Suprapubic skin (tissue), 4 donors: ENCODE measurements at regions not wholly inside any gene's neighbourhood (a gene's known extent, or its start where the extent isn't known, plus 50 kb on each side); places are given as distances from the start of the nearest gene placed in this dataset.
A peak's percentile ranks its signal among the peaks of the same experiment; 100 is the strongest.

ENCODE experiments used
- DNase-seq, 2 donors: peaks; one replicate each; pipeline ENCODE4 v3.0.0-alpha.2; 2019; ENCODE audit warnings: low spot score in 2 of 2
- H3K27ac ChIP-seq: fragments of 200-600 bp; sonication (generic); one replicate; pipeline ENCODE4 v1.5.1; 2019
- H3K27me3 ChIP-seq: fragments of 200-600 bp; sonication (generic); one replicate; pipeline ENCODE4 v1.5.1; 2019
- H3K36me3 ChIP-seq: fragments of 200-600 bp; sonication (generic); one replicate; pipeline ENCODE4 v1.5.1; 2019
- H3K4me1 ChIP-seq: fragments of 200-600 bp; sonication (generic); one replicate; pipeline ENCODE4 v1.5.1; 2019
- H3K4me3 ChIP-seq: fragments of 200-600 bp; sonication (generic); one replicate; pipeline ENCODE4 v1.5.1; 2019; ENCODE audit warnings: mild to moderate bottlenecking
- H3K9me3 ChIP-seq: fragments of 200-600 bp; sonication (generic); one replicate; pipeline ENCODE4 v1.5.1; 2019
- CTCF ChIP-seq, 2 donors: fragments of 200-600 bp in 1 of 2; fragments of 450-650 bp in 1 of 2; sonication (generic) in 1 of 2; IDR thresholded peaks; one replicate each; pipeline ENCODE4 v1.5.1; 2016 to 2019; ENCODE audit warnings: antibody characterized with exemption in 2 of 2, mild to moderate bottlenecking in 1 of 2, moderate library complexity in 1 of 2
- EP300 ChIP-seq: sonication (generic); formaldehyde crosslinking; IDR thresholded peaks from one replicate; pipeline ENCODE4 v1.6.1; 2017; ENCODE audit warnings: antibody characterized with exemption
- POLR2A ChIP-seq, 2 donors: fragments of 450-650 bp; IDR thresholded peaks; one replicate each; pipeline ENCODE4 v1.6.1; 2017; ENCODE audit warnings: antibody characterized with exemption in 2 of 2, mild to moderate bottlenecking in 2 of 2, moderate library complexity in 2 of 2
- POLR2AphosphoS5 ChIP-seq, 3 donors: sonication (generic); formaldehyde crosslinking; IDR thresholded peaks; one replicate each; pipeline ENCODE4 v1.6.1; 2017; ENCODE audit warnings: antibody characterized with exemption in 3 of 3
- WGBS: methylation state at CpG from one replicate; pipeline ENCODE4 v1.1.5; 2018; 5-methylcytosine and 5-hydroxymethylcytosine counted together

DNA sequence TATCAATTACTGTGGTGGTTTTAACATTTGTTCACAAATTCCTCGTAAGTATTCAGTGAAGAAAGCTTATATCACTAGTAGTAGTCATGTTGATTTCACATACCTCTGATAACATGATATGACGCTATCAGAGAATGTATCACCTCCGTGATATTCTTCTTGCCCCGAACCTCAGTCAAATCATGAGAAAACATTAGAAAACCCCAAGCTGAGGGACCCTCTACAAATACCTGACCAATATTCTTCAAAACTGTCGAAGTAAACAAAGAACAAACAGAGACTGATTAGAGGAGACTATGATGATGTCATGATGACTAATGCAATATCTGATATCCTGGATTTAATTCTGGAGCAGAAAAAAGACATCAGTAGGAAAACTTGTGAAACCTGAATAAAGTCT, 85.6 kb upstream of the SPOPL start:
- no peak overlapping the region for H3K4me3 ChIP-seq
- H3K4me1 ChIP-seq, result peaks cover 3% of the 10 kb centered on the region
- no peak overlapping the region for H3K27ac ChIP-seq
- H3K36me3 ChIP-seq, result no peaks in the 10 kb centered on the region
- TF ChIP-seq POLR2AphosphoS5 (IDR thresholded peaks at IDR 0.05), result no peak
- TF ChIP-seq POLR2A (IDR thresholded peaks at IDR 0.05), result no peak
- no peak for TF ChIP-seq EP300
- no peak for TF ChIP-seq CTCF (IDR thresholded peaks at IDR 0.05)
- no peaks in the 10 kb centered on the region for H3K27me3 ChIP-seq
- DNase-seq, result no peak
- no peaks in the 10 kb centered on the region for H3K9me3 ChIP-seq
- WGBS, result 47% methylated on average over 5 of the region's 5 CpGs

- no peaks in the 10 kb centered on the region for H3K36me3 ChIP-seq
- no peaks in the 10 kb centered on the region for H3K9me3 ChIP-seq
- H3K4me1 ChIP-seq, result peaks cover 19% of the 10 kb centered on the region
- no peak for DNase-seq
- H3K27ac ChIP-seq, result no peak overlapping the region
- TF ChIP-seq POLR2A (IDR thresholded peaks at IDR 0.05) (no peak), EP300 (no peak), CTCF (IDR thresholded peaks at IDR 0.05) (no peak), POLR2AphosphoS5 (IDR thresholded peaks at IDR 0.05) (no peak)
- no peaks in the 10 kb centered on the region for H3K27me3 ChIP-seq
- WGBS, result 93% methylated on average over 2 of the region's 2 CpGs
- no peak overlapping the region for H3K4me3 ChIP-seq
Observed at GRCh38 chr2:138418453-138418852, 83.1 kb upstream of the SPOPL start.

DNA sequence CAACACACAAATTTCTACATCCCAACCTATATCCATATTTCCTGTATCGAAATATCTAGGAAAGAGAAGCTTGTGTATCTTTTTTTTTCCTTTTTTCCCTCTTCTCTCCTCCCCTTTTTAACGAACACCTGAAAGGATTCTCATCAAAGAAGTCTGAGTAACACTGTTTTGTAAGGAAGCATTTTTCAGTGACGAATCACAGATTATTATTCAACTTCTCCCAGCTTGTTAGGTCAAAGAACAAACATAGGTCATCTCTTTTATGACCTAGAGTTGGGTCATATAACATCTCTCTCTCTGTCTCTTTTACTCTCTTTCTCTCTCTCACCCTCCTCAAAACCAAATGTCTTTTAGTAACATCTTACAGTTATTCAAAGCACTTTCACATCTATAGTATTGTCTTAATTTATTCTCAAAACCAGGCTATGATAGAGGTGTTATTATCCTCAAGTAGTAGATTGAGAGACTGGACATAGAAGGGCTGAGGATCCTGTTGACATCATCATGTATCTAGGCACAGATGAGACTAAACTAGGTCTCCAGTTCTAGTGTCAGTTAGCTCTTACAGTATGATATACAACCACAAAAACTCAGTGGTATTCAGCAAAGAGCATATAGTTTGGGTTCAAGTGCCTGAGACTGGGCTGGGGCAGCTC, 80.1 kb upstream of the SPOPL start:
- Histone ChIP-seq H3K27me3 (no peaks in the 10 kb centered on the region), H3K4me3 (no peak overlapping the region), H3K36me3 (no peaks in the 10 kb centered on the region), H3K4me1 (peaks cover 23% of the 10 kb centered on the region), H3K27ac (peak overlapping the region; percentile 38), H3K9me3 (peaks cover 8% of the 10 kb centered on the region)
- TF ChIP-seq CTCF (IDR thresholded peaks at IDR 0.05) (no peak), EP300 (no peak), POLR2A (IDR thresholded peaks at IDR 0.05) (no peak), POLR2AphosphoS5 (IDR thresholded peaks at IDR 0.05) (no peak)
- no peak for DNase-seq
- 54% methylated on average over 3 of the region's 3 CpGs for WGBS

DNA sequence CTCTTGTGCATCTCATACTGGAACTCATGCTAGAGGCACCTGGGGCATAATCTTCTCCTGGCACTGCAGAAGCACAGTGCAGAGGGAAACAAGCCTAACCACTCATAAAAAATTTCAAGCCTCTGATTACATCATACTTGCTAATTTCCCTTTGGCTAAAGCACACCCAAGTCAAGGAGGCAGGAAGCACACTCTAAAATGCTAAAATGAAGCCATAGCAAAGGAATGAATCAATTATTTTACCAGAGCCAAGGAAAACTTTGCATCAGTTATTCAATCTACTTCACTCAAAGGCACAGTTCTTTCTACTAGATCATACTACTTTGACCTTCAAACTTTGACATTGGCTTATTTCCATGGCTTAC, 79.6 kb upstream of the SPOPL start:
- peak overlapping the region; percentile 38 for H3K27ac ChIP-seq
- H3K36me3 ChIP-seq, result no peaks in the 10 kb centered on the region
- peaks cover 23% of the 10 kb centered on the region for H3K4me1 ChIP-seq
- no peak overlapping the region for H3K4me3 ChIP-seq
- TF ChIP-seq CTCF (IDR thresholded peaks at IDR 0.05), result no peak
- TF ChIP-seq POLR2AphosphoS5 (IDR thresholded peaks at IDR 0.05), result peak in 2 of 3 donors; percentile 42 to 45
- no peak for DNase-seq
- no peaks in the 10 kb centered on the region for H3K27me3 ChIP-seq
- peaks cover 9% of the 10 kb centered on the region for H3K9me3 ChIP-seq

DNA sequence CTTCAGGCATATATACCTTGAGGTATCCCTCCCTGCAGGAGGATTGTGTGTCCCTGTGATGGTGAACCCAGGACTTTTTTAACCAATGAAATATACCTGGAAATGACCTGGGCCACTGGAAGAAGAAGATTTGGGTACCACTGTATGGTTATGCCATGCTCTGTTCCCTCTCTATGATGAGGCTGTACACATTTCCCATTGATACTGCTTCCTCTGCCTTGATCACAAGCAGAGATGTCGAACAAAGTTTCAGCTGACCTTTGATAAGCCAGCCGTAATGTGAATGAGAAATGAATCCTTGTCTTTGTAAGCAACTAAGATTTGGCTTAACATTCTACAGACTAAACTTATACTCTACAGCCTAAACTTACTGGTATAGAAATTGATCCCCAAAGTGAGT, 78.4 kb upstream of the SPOPL start:
- no peak overlapping the region for H3K27ac ChIP-seq
- DNase-seq, result no peak
- no peaks in the 10 kb centered on the region for H3K27me3 ChIP-seq
- H3K9me3 ChIP-seq, result peaks cover 9% of the 10 kb centered on the region
- H3K4me3 ChIP-seq, result no peak overlapping the region
- 95% methylated on average over 2 of the region's 2 CpGs for WGBS
- TF ChIP-seq POLR2AphosphoS5 (IDR thresholded peaks at IDR 0.05) (no peak), EP300 (no peak), POLR2A (IDR thresholded peaks at IDR 0.05) (no peak), CTCF (IDR thresholded peaks at IDR 0.05) (no peak)
- peaks cover 23% of the 10 kb centered on the region for H3K4me1 ChIP-seq
- H3K36me3 ChIP-seq, result no peaks in the 10 kb centered on the region
